ENCODE measurements at regions not wholly inside any gene's neighbourhood (a gene's known extent, or its start where the extent isn't known, plus 50 kb on each side); places are given as distances from the start of the nearest gene placed in this dataset.

- no peak for DNase-seq (ENCODE audit: low spot score in 2 of 2)
- WGBS, result 91% methylated on average over 1 of the region's 1 CpG
- Histone ChIP-seq H3K36me3 (no peaks in the 10 kb centered on the region), H3K9me3 (no peaks in the 10 kb centered on the region), H3K27me3 (no peaks in the 10 kb centered on the region), H3K4me3 (no peak overlapping the region), H3K27ac (no peak overlapping the region), H3K4me1 (no peaks in the 10 kb centered on the region)
- no peak for TF ChIP-seq POLR2AphosphoS5 (IDR thresholded peaks at IDR 0.05)
- no peak for TF ChIP-seq EP300 (IDR thresholded peaks at IDR 0.05)
- TF ChIP-seq POLR2A (IDR thresholded peaks at IDR 0.05), result no peak
- TF ChIP-seq CTCF (IDR thresholded peaks at IDR 0.05), result no peak
These were observed 569.1 kb upstream of the KCND2 start for GRCh38 chr7:119703895-119704294.

- Histone ChIP-seq H3K27ac (no peak overlapping the region), H3K36me3 (no peaks in the 10 kb centered on the region), H3K4me1 (no peaks in the 10 kb centered on the region), H3K9me3 (no peaks in the 10 kb centered on the region), H3K4me3 (no peak overlapping the region), H3K27me3 (no peaks in the 10 kb centered on the region)
- 81% methylated on average over 2 of the region's 2 CpGs for WGBS
- no peak for DNase-seq (ENCODE audit: low spot score in 2 of 2)
- TF ChIP-seq POLR2A (IDR thresholded peaks at IDR 0.05) (no peak), EP300 (IDR thresholded peaks at IDR 0.05) (no peak), CTCF (IDR thresholded peaks at IDR 0.05) (no peak), POLR2AphosphoS5 (IDR thresholded peaks at IDR 0.05) (no peak)
These were observed 566.4 kb upstream of the KCND2 start for GRCh38 chr7:119706608-119707007.

GRCh38 chr7:119708891-119709290 lies 564.1 kb upstream of the KCND2 start:
- H3K4me1 ChIP-seq, result no peaks in the 10 kb centered on the region
- WGBS, result 17% methylated on average over 3 of the region's 3 CpGs
- H3K9me3 ChIP-seq, result no peaks in the 10 kb centered on the region
- no peak for DNase-seq (ENCODE audit: low spot score in 2 of 2)
- no peaks in the 10 kb centered on the region for H3K27me3 ChIP-seq
- no peaks in the 10 kb centered on the region for H3K36me3 ChIP-seq
- no peak overlapping the region for H3K4me3 ChIP-seq
- H3K27ac ChIP-seq, result no peak overlapping the region
- TF ChIP-seq EP300 (IDR thresholded peaks at IDR 0.05), result no peak
- TF ChIP-seq POLR2A (IDR thresholded peaks at IDR 0.05), result no peak

GRCh38 chr7:119711104-119711503 lies 561.9 kb upstream of the KCND2 start:
- H3K9me3 ChIP-seq, result no peaks in the 10 kb centered on the region
- TF ChIP-seq EP300 (IDR thresholded peaks at IDR 0.05) (no peak), CTCF (IDR thresholded peaks at IDR 0.05) (no peak), POLR2AphosphoS5 (IDR thresholded peaks at IDR 0.05) (no peak), POLR2A (IDR thresholded peaks at IDR 0.05) (no peak)
- no peaks in the 10 kb centered on the region for H3K27me3 ChIP-seq
- no peaks in the 10 kb centered on the region for H3K36me3 ChIP-seq
- no peaks in the 10 kb centered on the region for H3K4me1 ChIP-seq
- H3K27ac ChIP-seq, result no peak overlapping the region
- H3K4me3 ChIP-seq, result no peak overlapping the region
- WGBS, result 80% methylated on average over 3 of the region's 3 CpGs
- DNase-seq (ENCODE audit: low spot score in 2 of 2), result no peak

GRCh38 chr7:119712886-119713462 lies 560.0 kb upstream of the KCND2 start:
- no peak overlapping the region for H3K4me3 ChIP-seq
- H3K36me3 ChIP-seq, result no peaks in the 10 kb centered on the region
- H3K27ac ChIP-seq, result no peak overlapping the region
- TF ChIP-seq POLR2A (IDR thresholded peaks at IDR 0.05), result no peak
- no peak for TF ChIP-seq POLR2AphosphoS5 (IDR thresholded peaks at IDR 0.05)
- TF ChIP-seq EP300 (IDR thresholded peaks at IDR 0.05), result no peak
- no peak for TF ChIP-seq CTCF (IDR thresholded peaks at IDR 0.05)
- H3K4me1 ChIP-seq, result no peaks in the 10 kb centered on the region
- no peaks in the 10 kb centered on the region for H3K9me3 ChIP-seq
- DNase-seq (ENCODE audit: low spot score in 2 of 2), result no peak
- WGBS, result 73% methylated on average over 4 of the region's 4 CpGs
- H3K27me3 ChIP-seq, result no peaks in the 10 kb centered on the region

- Histone ChIP-seq H3K27me3 (no peaks in the 10 kb centered on the region), H3K4me1 (no peaks in the 10 kb centered on the region), H3K4me3 (no peak overlapping the region), H3K36me3 (no peaks in the 10 kb centered on the region), H3K9me3 (no peaks in the 10 kb centered on the region), H3K27ac (no peak overlapping the region)
- no peak for TF ChIP-seq EP300 (IDR thresholded peaks at IDR 0.05)
- no peak for TF ChIP-seq POLR2A (IDR thresholded peaks at IDR 0.05)
- TF ChIP-seq CTCF (IDR thresholded peaks at IDR 0.05), result no peak
- TF ChIP-seq POLR2AphosphoS5 (IDR thresholded peaks at IDR 0.05), result no peak
- 84% methylated on average over 7 of the region's 7 CpGs for WGBS
- no peak for DNase-seq (ENCODE audit: low spot score in 2 of 2)
These were observed 559.4 kb upstream of the KCND2 start for GRCh38 chr7:119713606-119714005.
